Esophagus muscularis mucosa (tissue), 4 donors: ENCODE measurements at regions not wholly inside any gene's neighbourhood (a gene's known extent, or its start where the extent isn't known, plus 50 kb on each side); places are given as distances from the start of the nearest gene placed in this dataset.
"Not testable (repeated sequence)": the region's sequence is repeated elsewhere in the genome, so short reads cannot be mapped to it uniquely, and the experiment has no call there.

Experiments used
- DNase-seq: peaks from one replicate; pipeline ENCODE4 v3.0.0-alpha.2; 2017; ENCODE audit errors: extremely low spot score
- H3K27ac ChIP-seq, 4 donors: fragments of 200-600 bp; sonication (generic); replicated peaks in 1 of 4; 1 replicate in 3 of 4; 2 replicates in 1 of 4; pipeline ENCODE4 v1.5.1; 2016 to 2019; ENCODE audit warnings: mild to moderate bottlenecking in 1 of 4
- H3K27me3 ChIP-seq, 4 donors: fragments of 200-600 bp; sonication (generic); one replicate each; pipeline versions ENCODE4 v1.5.1 to v1.6.0; 2016 to 2019
- H3K36me3 ChIP-seq, 4 donors: fragments of 200-600 bp; sonication (generic); one replicate each; pipeline ENCODE4 v1.5.1; 2016 to 2019
- H3K4me1 ChIP-seq, 4 donors: fragments of 200-600 bp; sonication (generic); one replicate each; pipeline ENCODE4 v1.5.1; 2016 to 2019
- H3K4me3 ChIP-seq, 4 donors: fragments of 200-600 bp; sonication (generic); 1 replicate in 2 of 4; 2 replicates in 2 of 4; pipeline ENCODE4 v1.5.1; 2016 to 2019; ENCODE audit warnings: mild to moderate bottlenecking in 4 of 4, moderate library complexity in 1 of 4
- H3K9me3 ChIP-seq, 4 donors: fragments of 200-600 bp; sonication (generic); 1 replicate in 3 of 4; 2 replicates in 1 of 4; pipeline ENCODE4 v1.5.1; 2016 to 2019
- CTCF ChIP-seq, 3 experiments: fragments of 200-600 bp in 2 of 3; fragments of 450-650 bp in 1 of 3; sonication (generic) in 2 of 3; IDR thresholded peaks; one replicate each; pipeline ENCODE4 v1.5.1; 2017 to 2019; ENCODE audit warnings: antibody characterized with exemption in 3 of 3, mild to moderate bottlenecking in 2 of 3, moderate library complexity in 1 of 3
- EP300 ChIP-seq: sonication (generic); formaldehyde crosslinking; IDR thresholded peaks from one replicate; pipeline ENCODE4 v1.6.1; 2017; ENCODE audit warnings: antibody characterized with exemption
- POLR2A ChIP-seq: fragments of 450-650 bp; IDR thresholded peaks from one replicate; pipeline ENCODE4 v1.6.1; 2017; ENCODE audit warnings: antibody characterized with exemption, moderate library complexity, mild to moderate bottlenecking, low read depth
- POLR2AphosphoS5 ChIP-seq, 2 donors: sonication (generic); formaldehyde crosslinking; IDR thresholded peaks; one replicate each; pipeline ENCODE4 v1.6.1; 2017; ENCODE audit warnings: antibody characterized with exemption in 2 of 2
- WGBS: methylation state at CpG from one replicate; pipeline ENCODE4 v1.1.5; 2018; 5-methylcytosine and 5-hydroxymethylcytosine counted together
- intact Hi-C: fragments of 100-400 bp; cut with DNase I; formaldehyde crosslinking; loops from one replicate; pipeline ENCODE4 v1.15.1; 2023

DNA sequence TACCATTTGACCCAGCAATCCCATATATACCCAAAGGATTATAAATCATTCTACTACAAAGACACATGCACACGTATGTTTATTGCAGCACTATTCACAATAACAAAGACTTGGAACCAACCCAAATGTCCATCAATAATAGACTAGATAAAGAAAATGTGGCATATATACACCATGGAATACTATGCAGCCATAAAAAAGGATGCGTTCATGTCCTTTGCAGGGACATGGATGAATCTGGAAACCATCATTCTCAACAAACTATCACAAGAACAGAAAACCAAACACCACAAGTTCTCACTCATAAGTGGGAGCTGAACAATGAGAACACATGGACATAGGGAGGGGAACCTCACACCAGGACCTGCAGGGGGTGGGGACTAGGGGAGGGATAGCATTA is 130.6 kb upstream of the DUSP22 start:
- intact Hi-C loops, H3K4me3 ChIP-seq, H3K27ac ChIP-seq, DNase-seq, H3K9me3 ChIP-seq, H3K4me1 ChIP-seq, H3K36me3 ChIP-seq: not testable (repeated sequence)
- H3K27me3 ChIP-seq = peaks cover 0 to 32% (median 0%) of the 10 kb centered on the region in 4 donors
- 66% methylated on average over 2 of the region's 2 CpGs for WGBS

DNA sequence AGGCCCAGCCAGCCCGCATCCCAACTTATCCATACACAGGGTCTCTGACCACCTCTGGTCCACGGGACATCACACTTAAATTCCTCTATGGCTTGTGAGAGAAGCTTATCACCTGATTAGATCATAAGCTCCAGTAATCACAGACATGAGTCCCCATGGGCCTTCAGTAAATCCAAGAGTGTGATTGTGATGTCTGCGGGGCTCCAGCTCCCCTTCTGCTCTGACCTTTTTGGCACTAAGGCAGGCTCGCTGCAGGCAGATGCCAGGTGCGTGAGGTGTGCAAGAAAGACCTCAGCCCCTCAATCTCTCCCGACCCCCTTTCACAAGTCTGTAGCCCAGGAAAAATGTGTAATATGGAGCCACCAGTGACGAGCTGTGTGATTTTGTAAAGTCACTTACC is 127.6 kb upstream of the DUSP22 start:
- Histone ChIP-seq H3K4me3 (no peak overlapping the region), H3K4me1 (no peaks in the 10 kb centered on the region), H3K9me3 (no peaks in the 10 kb centered on the region), H3K27ac (no peak overlapping the region), H3K27me3 (peaks cover 0 to 10% (median 0%) of the 10 kb centered on the region in 4 donors), H3K36me3 (no peaks in the 10 kb centered on the region)
- intact Hi-C loops = no loop called here
- no peak for TF ChIP-seq CTCF (IDR thresholded peaks at IDR 0.05)
- TF ChIP-seq EP300 = no peak
- no peak for TF ChIP-seq POLR2A
- TF ChIP-seq POLR2AphosphoS5 (IDR thresholded peaks at IDR 0.05) = no peak
- DNase-seq = no peak
- WGBS = 79% methylated on average over 7 of the region's 7 CpGs

GRCh38 chr6:165263-165662 is 127.0 kb upstream of the DUSP22 start:
- WGBS = 89% methylated on average over 1 of the region's 1 CpG
- TF ChIP-seq POLR2AphosphoS5 (IDR thresholded peaks at IDR 0.05) = no peak
- TF ChIP-seq EP300 = no peak
- no peak for TF ChIP-seq CTCF (IDR thresholded peaks at IDR 0.05)
- no peaks in the 10 kb centered on the region for H3K36me3 ChIP-seq

GRCh38 chr6:165906-166305 is 126.4 kb upstream of the DUSP22 start:
- DNase-seq = no peak
- Histone ChIP-seq H3K27me3 (peaks cover 0 to 10% (median 0%) of the 10 kb centered on the region in 4 donors), H3K27ac (no peak overlapping the region), H3K9me3 (no peaks in the 10 kb centered on the region), H3K4me3 (no peak overlapping the region), H3K36me3 (no peaks in the 10 kb centered on the region), H3K4me1 (no peaks in the 10 kb centered on the region)
- intact Hi-C loops = no loop called here
- TF ChIP-seq POLR2AphosphoS5 (IDR thresholded peaks at IDR 0.05) (no peak), EP300 (no peak), POLR2A (no peak), CTCF (IDR thresholded peaks at IDR 0.05) (no peak)

More at GRCh38 chr6:165263-165662, 127.0 kb upstream of the DUSP22 start:
- H3K4me3 ChIP-seq = no peak overlapping the region
- no peaks in the 10 kb centered on the region for H3K4me1 ChIP-seq
- H3K27me3 ChIP-seq = peaks cover 0 to 10% (median 0%) of the 10 kb centered on the region in 4 donors
- no peaks in the 10 kb centered on the region for H3K9me3 ChIP-seq
- no peak overlapping the region for H3K27ac ChIP-seq
- no peak for DNase-seq
- intact Hi-C loops = no loop called here

DNA sequence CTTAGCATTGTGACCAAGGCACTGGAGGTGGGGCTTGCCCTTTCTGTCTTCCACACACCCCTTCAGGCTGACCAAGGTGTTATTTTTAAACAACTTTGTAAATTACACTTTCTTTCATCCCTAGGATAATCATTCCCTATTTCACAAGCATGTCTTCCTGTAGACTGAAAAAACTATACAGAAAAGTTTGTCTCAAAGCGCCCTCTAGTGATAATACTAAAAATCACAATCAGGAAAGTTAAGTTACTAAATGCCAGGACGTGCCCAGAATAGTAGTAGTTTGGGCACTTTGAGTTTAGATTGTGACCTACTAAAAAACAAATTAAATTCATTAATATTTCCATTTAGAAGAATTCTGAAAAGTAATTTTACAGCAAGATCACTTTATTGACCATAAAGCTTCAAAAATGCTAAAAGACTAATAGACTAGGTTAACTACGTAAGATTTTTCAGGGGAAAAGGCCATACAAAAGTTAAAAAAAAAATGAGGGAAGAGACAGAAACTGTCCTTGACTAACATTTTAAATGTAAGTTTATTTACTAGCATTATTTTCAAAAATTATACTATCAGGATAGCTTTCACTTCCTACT is 123.3 kb upstream of the DUSP22 start:
- Histone ChIP-seq H3K4me1 (no peaks in the 10 kb centered on the region), H3K36me3 (no peaks in the 10 kb centered on the region), H3K27me3 (peaks cover 0 to 20% (median 0%) of the 10 kb centered on the region in 4 donors), H3K9me3 (no peaks in the 10 kb centered on the region), H3K4me3 (no peak overlapping the region), H3K27ac (no peak overlapping the region)
- no peak for DNase-seq
- 25% methylated on average over 3 of the region's 3 CpGs for WGBS
- intact Hi-C loops = no loop called here
- TF ChIP-seq EP300 = no peak
- TF ChIP-seq POLR2AphosphoS5 (IDR thresholded peaks at IDR 0.05) = no peak
- peak; percentile 30 to 65 (median 57) for TF ChIP-seq CTCF (IDR thresholded peaks at IDR 0.05)
